COLO668 (cell line): ENCODE measurements at regions not wholly inside any gene's neighbourhood (a gene's known extent, or its start where the extent isn't known, plus 50 kb on each side); places are given as distances from the start of the nearest gene placed in this dataset.
"Not testable (repeated sequence)": the region's sequence is repeated elsewhere in the genome, so short reads cannot be mapped to it uniquely, and the experiment has no call there.

Experiments
- DNase-seq: peaks from one replicate; lab custom pipeline; 2025; ENCODE audit not compliant: unreplicated experiment; lab: John Stamatoyannopoulos, UW

- DNase-seq, result no peak
These were observed 159.2 kb downstream of the DDX1 start for GRCh38 chr2:15750822-15751329.

- no peak for DNase-seq
These were observed 159.8 kb downstream of the DDX1 start for GRCh38 chr2:15751477-15751876.

- no peak for DNase-seq
These were observed 161.0 kb downstream of the DDX1 start for GRCh38 chr2:15752552-15753232.

GRCh38 chr2:15753233-15753798 lies 161.6 kb downstream of the DDX1 start:
- no peak for DNase-seq

- no peak for DNase-seq
These were observed 162.4 kb downstream of the DDX1 start for GRCh38 chr2:15753811-15754702.

DNA sequence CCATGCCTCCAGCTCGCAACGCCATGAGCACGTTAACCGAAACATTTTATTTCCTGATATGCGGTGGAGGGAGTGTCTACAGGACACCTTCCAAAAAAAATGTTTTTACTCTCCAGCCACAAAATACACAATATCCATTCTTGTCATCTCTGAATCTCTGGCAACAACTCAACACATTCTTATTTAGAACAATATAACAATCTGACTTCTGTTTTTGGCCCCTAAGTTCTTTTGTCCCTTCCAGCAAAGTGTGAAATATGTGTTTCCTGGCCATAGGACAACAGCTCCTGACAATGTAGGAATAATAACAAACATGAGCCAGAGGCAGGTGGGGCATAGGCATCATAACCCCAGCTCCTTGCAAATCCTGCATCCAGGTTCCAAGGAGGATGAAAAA lies 163.0 kb downstream of the DDX1 start:
- no peak for DNase-seq

DNA sequence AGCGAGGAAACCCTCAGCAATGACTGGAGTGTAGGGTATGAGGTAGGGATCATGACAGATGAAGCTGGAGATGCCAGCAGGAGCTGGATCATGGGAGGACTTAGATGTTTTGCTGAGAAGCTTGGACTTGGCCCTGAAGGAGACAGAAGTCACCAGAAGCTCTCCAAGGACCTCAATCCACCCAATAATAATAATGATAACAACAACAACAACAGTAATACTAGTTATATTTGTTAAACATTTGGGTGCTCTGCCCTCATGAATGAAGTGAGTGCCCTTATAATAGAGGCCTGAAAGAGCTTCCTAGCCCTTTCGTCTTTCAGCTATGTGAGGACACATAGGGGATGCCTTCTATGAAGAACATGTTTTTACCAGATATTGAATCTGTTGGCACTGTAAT lies 163.9 kb downstream of the DDX1 start:
- DNase-seq, result no peak

GRCh38 chr2:15756011-15756550 lies 164.4 kb downstream of the DDX1 start:
- no peak for DNase-seq

- DNase-seq, result no peak
These were observed 165.5 kb downstream of the DDX1 start for GRCh38 chr2:15756882-15757819.

- DNase-seq, result no peak
These were observed 166.3 kb downstream of the DDX1 start for GRCh38 chr2:15757820-15758586.

GRCh38 chr2:15758848-15759247 lies 167.2 kb downstream of the DDX1 start:
- DNase-seq, result no peak

DNA sequence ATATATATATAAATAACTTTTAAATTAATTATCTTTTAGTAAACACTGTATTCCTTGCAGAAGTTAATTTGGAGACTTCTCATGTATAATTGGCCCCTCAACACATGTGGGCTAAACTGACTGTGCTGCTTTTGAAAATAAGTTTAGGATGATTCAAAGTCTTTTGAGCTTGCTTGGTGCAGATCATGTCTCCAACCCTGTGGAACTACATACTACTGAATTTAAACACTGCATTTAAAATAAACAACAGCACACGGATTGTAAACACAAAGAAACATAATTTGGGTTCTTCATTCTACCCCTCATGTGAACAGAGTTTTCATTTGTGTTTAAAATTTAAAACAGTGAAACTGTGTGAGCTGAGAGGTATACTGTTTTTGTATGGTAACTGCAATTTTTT lies 167.7 kb downstream of the DDX1 start:
- no peak for DNase-seq

DNA sequence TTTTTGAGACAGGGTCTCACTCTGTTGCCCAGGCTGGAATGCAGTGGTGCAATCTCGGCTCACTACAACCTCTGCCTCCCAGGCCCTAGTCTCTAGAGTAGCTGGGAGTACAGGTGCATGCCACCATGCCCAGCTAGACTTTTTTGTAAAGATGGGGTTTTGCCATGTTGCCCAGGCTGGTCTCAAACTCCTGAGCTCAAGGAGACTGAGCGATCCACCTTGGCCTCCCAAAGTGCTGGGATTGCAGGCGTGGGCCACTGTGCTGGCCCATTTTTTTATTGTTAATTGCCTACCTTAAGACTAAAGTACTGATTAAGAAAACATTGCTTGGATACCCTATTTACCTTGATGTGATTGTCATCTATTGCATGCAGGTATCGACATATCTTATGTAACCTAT lies 168.1 kb downstream of the DDX1 start:
- DNase-seq, result not testable (repeated sequence)

GRCh38 chr2:15760232-15760910 lies 168.7 kb downstream of the DDX1 start:
- no peak for DNase-seq

GRCh38 chr2:15761056-15761455 lies 169.4 kb downstream of the DDX1 start:
- DNase-seq, result no peak

DNA sequence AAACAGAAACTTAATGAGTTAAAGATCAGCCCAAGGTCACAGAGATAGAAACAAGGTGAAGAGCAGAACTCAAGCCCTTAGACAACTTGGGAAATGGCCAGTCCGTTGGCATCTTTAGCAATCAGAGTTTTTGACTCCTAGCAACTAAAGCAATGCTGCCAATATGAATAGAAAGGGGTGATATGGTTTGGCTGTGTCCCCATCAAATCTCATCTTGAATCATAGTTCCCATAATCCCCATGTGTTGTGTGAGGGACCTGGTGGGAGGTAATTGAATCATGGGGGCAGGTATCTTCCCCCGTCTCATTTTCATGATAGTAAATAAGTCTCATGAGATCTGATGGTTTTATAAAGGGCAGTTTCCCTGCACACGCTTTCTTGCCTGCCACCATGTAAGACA lies 170.2 kb downstream of the DDX1 start:
- DNase-seq, result no peak

- DNase-seq, result no peak
These were observed 170.8 kb downstream of the DDX1 start for GRCh38 chr2:15762449-15762848.

GRCh38 chr2:15763106-15763821 lies 171.6 kb downstream of the DDX1 start:
- no peak for DNase-seq
